DMS 273 (cell line): ENCODE measurements at regions not wholly inside any gene's neighbourhood (a gene's known extent, or its start where the extent isn't known, plus 50 kb on each side); places are given as distances from the start of the nearest gene placed in this dataset.
"Not testable (repeated sequence)": the region's sequence is repeated elsewhere in the genome, so short reads cannot be mapped to it uniquely, and the experiment has no call there.

Source experiments
- DNase-seq: peaks from one replicate; lab custom pipeline; 2025; ENCODE audit not compliant: unreplicated experiment; lab: John Stamatoyannopoulos, UW

- peak; percentile 18 for DNase-seq
Measured at GRCh38 chr10:100661520-100661919, 83.9 kb upstream of the PAX2 start.

GRCh38 chr10:100662067-100662466 lies 83.3 kb upstream of the PAX2 start:
- DNase-seq: no peak

- DNase-seq: no peak
Measured at GRCh38 chr10:100664316-100665149, 80.8 kb upstream of the PAX2 start.

GRCh38 chr10:100666634-100667033 lies 78.7 kb upstream of the PAX2 start:
- DNase-seq: not testable (repeated sequence)

- DNase-seq: no peak
Measured at GRCh38 chr10:100669616-100670015, 75.8 kb upstream of the PAX2 start.

- DNase-seq: no peak
Measured at GRCh38 chr10:100670368-100670767, 75.0 kb upstream of the PAX2 start.

- DNase-seq: peak; percentile 57
Measured at GRCh38 chr10:100670828-100671479, 74.4 kb upstream of the PAX2 start.

GRCh38 chr10:100672199-100672598 lies 73.2 kb upstream of the PAX2 start:
- DNase-seq: no peak

GRCh38 chr10:100677290-100677945 lies 68.0 kb upstream of the PAX2 start:
- DNase-seq: no peak

GRCh38 chr10:100679327-100679726 lies 66.1 kb upstream of the PAX2 start:
- DNase-seq: no peak

GRCh38 chr10:100683004-100683403 lies 62.4 kb upstream of the PAX2 start:
- no peak for DNase-seq

- no peak for DNase-seq
Measured at GRCh38 chr10:100683545-100684300, 61.7 kb upstream of the PAX2 start.

- no peak for DNase-seq
Measured at GRCh38 chr10:100684688-100685235, 60.6 kb upstream of the PAX2 start.

- no peak for DNase-seq
Measured at GRCh38 chr10:100685331-100685730, 60.1 kb upstream of the PAX2 start.

- DNase-seq: no peak
Measured at GRCh38 chr10:100687143-100688003, 58.0 kb upstream of the PAX2 start.

- DNase-seq: no peak
Measured at GRCh38 chr10:100688201-100688600, 57.2 kb upstream of the PAX2 start.

- no peak for DNase-seq
Measured at GRCh38 chr10:100693821-100694220, 51.6 kb upstream of the PAX2 start.
